ENCODE measurements at regions not wholly inside any gene's neighbourhood (a gene's known extent, or its start where the extent isn't known, plus 50 kb on each side); places are given as distances from the start of the nearest gene placed in this dataset.

DNA sequence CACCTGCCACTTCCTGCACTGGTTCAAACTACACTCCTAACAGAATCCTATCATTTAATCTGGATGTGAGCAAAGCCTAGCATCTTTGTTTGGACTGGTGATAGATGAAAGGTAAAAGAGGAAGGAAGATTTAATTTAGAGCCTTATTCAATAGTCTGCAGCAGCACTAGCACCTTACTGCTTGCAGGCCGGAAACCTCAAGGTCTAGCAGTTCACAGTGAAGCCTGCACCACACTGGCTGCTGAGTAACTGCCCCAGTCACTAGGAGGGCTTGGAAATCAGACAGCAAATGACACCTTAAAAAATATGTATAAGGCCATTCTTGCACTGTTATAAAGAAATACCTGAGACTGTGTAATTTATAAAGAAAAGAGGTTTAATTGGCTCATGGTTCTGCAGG lies 358.0 kb downstream of the DAD1 start:
- ATAC-seq, result no peak
- TF ChIP-seq, protein P1, sequence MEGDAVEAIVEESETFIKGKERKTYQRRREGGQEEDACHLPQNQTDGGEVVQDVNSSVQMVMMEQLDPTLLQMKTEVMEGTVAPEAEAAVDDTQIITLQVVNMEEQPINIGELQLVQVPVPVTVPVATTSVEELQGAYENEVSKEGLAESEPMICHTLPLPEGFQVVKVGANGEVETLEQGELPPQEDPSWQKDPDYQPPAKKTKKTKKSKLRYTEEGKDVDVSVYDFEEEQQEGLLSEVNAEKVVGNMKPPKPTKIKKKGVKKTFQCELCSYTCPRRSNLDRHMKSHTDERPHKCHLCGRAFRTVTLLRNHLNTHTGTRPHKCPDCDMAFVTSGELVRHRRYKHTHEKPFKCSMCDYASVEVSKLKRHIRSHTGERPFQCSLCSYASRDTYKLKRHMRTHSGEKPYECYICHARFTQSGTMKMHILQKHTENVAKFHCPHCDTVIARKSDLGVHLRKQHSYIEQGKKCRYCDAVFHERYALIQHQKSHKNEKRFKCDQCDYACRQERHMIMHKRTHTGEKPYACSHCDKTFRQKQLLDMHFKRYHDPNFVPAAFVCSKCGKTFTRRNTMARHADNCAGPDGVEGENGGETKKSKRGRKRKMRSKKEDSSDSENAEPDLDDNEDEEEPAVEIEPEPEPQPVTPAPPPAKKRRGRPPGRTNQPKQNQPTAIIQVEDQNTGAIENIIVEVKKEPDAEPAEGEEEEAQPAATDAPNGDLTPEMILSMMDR (IDR thresholded peaks at IDR 0.05), result no peak
- no peaks in the 10 kb centered on the region for H3K36me3 ChIP-seq
- no peak overlapping the region for H3K4me3 ChIP-seq
- H3K27ac ChIP-seq, result no peak overlapping the region
- no peaks in the 10 kb centered on the region for H3K27me3 ChIP-seq
- peaks cover 0 to 5% of the 10 kb centered on the region in 2 donors for H3K4me1 ChIP-seq
- peaks cover 0 to 7% of the 10 kb centered on the region in 2 donors for H3K9me3 ChIP-seq
- intact Hi-C loops (cut with DNase I), result no loop called here
- no peak for DNase-seq

DNA sequence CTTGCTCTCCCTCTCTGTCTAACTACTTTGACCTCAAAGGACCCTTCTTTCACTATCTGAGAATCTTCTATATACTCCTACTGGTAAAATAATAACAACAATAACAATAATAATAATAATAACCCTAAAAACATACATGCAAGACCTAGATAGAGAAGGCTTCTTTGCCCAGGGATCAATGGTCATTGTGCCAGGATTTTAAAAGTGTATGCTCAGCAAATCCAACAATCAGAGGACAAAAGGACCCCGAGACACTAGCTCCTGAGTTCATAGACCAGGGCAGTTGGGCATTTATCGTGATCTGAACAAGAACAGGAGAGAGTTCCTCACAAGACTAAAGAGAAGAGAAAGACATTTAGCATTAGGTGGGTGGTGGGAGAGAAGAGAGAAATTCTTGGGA lies 358.5 kb downstream of the DAD1 start:
- DNase-seq, result no peak
- no peak overlapping the region for H3K4me3 ChIP-seq
- peaks cover 0 to 7% of the 10 kb centered on the region in 2 donors for H3K9me3 ChIP-seq
- peaks cover 0 to 5% of the 10 kb centered on the region in 2 donors for H3K4me1 ChIP-seq
- intact Hi-C loops (cut with DNase I), result no loop called here
- TF ChIP-seq, protein P1 (IDR thresholded peaks at IDR 0.05), result no peak
- H3K27me3 ChIP-seq, result no peaks in the 10 kb centered on the region
- ATAC-seq, result no peak
- no peak overlapping the region for H3K27ac ChIP-seq
- no peaks in the 10 kb centered on the region for H3K36me3 ChIP-seq

DNA sequence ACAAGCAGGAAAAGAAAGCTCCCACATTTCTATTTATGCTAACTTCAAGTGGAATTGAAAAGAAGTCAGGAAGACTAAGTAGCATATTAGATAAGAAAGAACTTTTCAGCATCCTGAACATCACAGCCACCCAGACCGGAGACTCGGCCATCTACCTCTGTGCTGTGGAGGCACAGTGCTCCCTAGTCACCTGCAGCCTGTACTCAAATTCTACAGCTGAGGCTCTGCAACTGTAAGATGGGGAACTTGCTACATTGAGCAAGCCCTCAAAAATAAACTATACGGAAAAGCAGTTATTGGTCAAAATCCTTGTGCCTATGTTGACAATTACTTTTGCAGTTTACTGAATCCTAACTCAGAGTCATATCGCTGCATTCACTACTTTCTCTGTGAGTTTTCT lies 361.9 kb downstream of the DAD1 start:
- H3K27me3 ChIP-seq, result no peaks in the 10 kb centered on the region
- DNase-seq, result no peak
- H3K9me3 ChIP-seq, result no peaks in the 10 kb centered on the region
- peak; percentile 13 for ATAC-seq
- H3K4me3 ChIP-seq, result no peak overlapping the region
- TF ChIP-seq, protein P1 (IDR thresholded peaks at IDR 0.05), result no peak
- H3K4me1 ChIP-seq, result peaks cover 0 to 5% of the 10 kb centered on the region in 2 donors
- no peaks in the 10 kb centered on the region for H3K36me3 ChIP-seq
- no peak overlapping the region for H3K27ac ChIP-seq
- intact Hi-C loops (cut with DNase I), result no loop called here

DNA sequence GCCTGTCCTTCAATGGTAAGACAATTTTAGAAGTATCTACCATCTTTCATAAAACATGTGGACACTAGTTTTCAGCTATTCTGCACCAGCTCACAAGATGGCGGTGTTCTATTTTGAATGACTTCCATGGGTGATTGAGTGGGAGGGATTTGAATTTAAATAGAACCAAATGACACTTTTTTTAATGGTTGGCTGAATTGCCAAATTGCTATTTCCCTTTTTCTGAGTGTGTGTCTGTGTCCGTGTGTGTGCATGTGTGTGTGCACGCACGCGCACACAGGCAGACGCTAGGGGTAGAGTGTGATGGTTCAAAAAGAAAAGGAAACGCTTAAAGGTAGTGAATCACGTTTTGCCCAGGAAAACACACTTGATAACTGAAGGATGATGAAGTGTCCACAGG lies 362.6 kb downstream of the DAD1 start:
- no peaks in the 10 kb centered on the region for H3K27me3 ChIP-seq
- peaks cover 0 to 5% of the 10 kb centered on the region in 2 donors for H3K4me1 ChIP-seq
- no peak overlapping the region for H3K4me3 ChIP-seq
- TF ChIP-seq, protein P1 (IDR thresholded peaks at IDR 0.05), result no peak
- no peaks in the 10 kb centered on the region for H3K36me3 ChIP-seq
- ATAC-seq (peak; percentile 80), DNase-seq (peak in 1 of 4 donors; percentile 8)
- H3K9me3 ChIP-seq, result no peaks in the 10 kb centered on the region
- intact Hi-C loops (cut with DNase I), result no loop called here
- H3K27ac ChIP-seq, result no peak overlapping the region

DNA sequence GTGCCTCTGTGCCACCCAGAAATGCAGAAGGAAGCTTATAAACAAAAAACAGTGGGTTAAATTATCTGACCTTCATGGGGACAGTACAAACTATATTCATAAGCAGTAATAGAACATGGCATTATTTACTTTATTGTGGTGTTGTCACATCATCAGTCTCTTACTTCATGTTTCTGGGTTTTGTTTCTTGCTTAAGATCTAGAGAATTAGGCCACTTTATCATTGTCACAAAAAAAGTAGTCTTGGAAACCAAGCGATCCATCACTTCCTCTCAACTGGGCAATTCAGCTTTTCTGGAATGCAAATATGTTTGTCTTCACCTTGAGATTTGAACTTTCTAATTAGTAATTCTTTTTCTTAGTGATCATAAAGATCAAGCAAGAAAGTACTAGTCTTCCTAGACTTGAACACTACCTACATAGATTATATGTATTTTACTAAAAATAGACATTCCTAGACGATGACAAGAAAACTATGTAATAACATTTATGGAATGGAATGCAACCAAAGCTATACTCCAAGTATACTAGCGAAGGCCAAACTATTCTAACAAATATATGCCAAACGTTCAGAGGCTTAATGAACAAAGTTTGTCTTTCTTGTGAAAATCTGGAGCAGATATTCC lies 363.4 kb downstream of the DAD1 start:
- H3K27ac ChIP-seq, result no peak overlapping the region
- no peaks in the 10 kb centered on the region for H3K9me3 ChIP-seq
- TF ChIP-seq, protein P1 (IDR thresholded peaks at IDR 0.05), result no peak
- H3K4me1 ChIP-seq, result peaks cover 0 to 5% of the 10 kb centered on the region in 2 donors
- no peaks in the 10 kb centered on the region for H3K36me3 ChIP-seq
- intact Hi-C loops (cut with DNase I), result no loop called here
- ATAC-seq, result no peak
- DNase-seq, result no peak
- H3K4me3 ChIP-seq, result no peak overlapping the region
- H3K27me3 ChIP-seq, result no peaks in the 10 kb centered on the region

Measured in left lung (tissue), 4 donors.